GM18858 (cell line): ENCODE measurements at regions not wholly inside any gene's neighbourhood (a gene's known extent, or its start where the extent isn't known, plus 50 kb on each side); places are given as distances from the start of the nearest gene placed in this dataset.

ENCODE experiments used
- ATAC-seq: cut with Tn5 transposase; IDR thresholded peaks from one replicate; pipeline ENCODE4 v1.9.1; 2021; ENCODE audit not compliant: unreplicated experiment

DNA sequence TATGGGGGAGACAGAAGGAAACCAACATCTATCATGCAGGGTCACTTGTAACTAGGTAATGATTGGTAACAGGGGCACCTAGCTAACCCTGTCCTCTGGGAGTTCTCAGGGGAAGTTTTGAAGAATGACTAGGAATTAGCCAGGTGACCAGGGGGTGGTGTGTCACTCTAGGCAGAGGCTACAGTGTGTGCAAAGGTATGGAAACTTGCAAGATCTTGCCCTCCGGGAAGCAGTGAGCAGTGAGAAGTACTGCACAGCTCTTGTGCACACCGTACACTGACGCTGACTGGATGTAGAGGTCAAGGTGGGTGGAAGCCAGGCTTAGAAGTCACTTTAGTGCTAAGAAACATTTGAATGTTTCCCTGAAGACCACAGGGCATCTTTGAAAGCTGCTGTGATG lies 62.9 kb upstream of the LMO4 start:
- no peak for ATAC-seq

- no peak for ATAC-seq
These were observed 60.6 kb upstream of the LMO4 start for GRCh38 chr1:87268111-87268510.

DNA sequence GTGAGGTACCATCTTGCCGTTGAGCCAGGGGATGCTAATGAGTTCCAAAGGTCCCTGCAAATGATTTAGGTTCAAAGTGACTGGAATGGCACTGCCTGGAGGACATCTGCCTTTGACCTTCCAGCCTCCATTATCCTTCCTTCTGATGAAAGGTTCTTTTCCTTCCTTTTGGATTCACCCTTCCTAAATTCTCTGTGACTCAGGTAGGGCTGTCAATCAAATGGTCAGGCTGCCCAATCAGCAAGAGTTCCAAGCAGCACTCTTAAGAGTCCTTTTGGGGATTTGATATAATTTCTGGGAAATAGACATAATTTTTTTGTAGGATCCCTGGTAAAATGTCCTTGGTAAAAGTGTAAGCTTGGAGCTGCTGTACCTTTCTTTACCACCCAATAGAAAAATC lies 58.8 kb upstream of the LMO4 start:
- ATAC-seq = no peak

GRCh38 chr1:87273291-87273690 lies 55.4 kb upstream of the LMO4 start:
- no peak for ATAC-seq

GRCh38 chr1:87274851-87275250 lies 53.8 kb upstream of the LMO4 start:
- ATAC-seq = no peak

GRCh38 chr1:87278825-87279535 lies 49.7 kb upstream of the LMO4 start:
- no peak for ATAC-seq
